A549 (cell line): ENCODE measurements at regions not wholly inside any gene's neighbourhood (a gene's known extent, or its start where the extent isn't known, plus 50 kb on each side); places are given as distances from the start of the nearest gene placed in this dataset.

Experiments used
- ATAC-seq, 2 experiments: fragments of 200-7000 bp in 1 of 2; fragments of >200 bp in 1 of 2; cut with Nextera tagmentation in 1 of 2; cut with Tn5 transposase in 1 of 2; 3 replicates each; pipeline versions ENCODE4 v1.8.0 to v1.9.1; 2018 to 2020; ENCODE audit warnings: mild to moderate bottlenecking in 1 of 2, moderate library complexity in 1 of 2
- CTCF ChIA-PET: fragments of 300-600 bp; sonication (Branson Sonifier 250); formaldehyde crosslinking; extraction: SDS; loops from one replicate; lab custom pipeline; 2021; ENCODE audit warnings: antibody characterized with exemption, inconsistent platforms; lab: Yijun Ruan, JAX
- POLR2A ChIA-PET: fragments of 350-600 bp; formaldehyde crosslinking; extraction: SDS; loops from one replicate; lab custom pipeline; 2021; ENCODE audit warnings: antibody characterized with exemption, inconsistent platforms; lab: Yijun Ruan, JAX
- DNase-seq, 2 experiments: peaks; one replicate each; pipeline versions ENCODE4 v3.0.0 to v3.0.0-alpha.2; 2011 to 2016; ENCODE audit warnings: low read depth in 1 of 2, low spot score in 1 of 2
- FAIRE-seq: peaks from 2 replicates; lab custom pipeline; 2011; peaks lifted over from hg19 to GRCh38; lab: Jason Lieb, UNC
- H3K27ac ChIP-seq, 2 experiments: fragments of >200 bp; sonication (Bioruptor Twin); formaldehyde crosslinking; 3 replicates each; pipeline ENCODE4 v1.5.1; 2016 to 2017
- H3K4me1 ChIP-seq: fragments of >200 bp; sonication (Bioruptor Twin); formaldehyde crosslinking; 3 replicates; pipeline ENCODE4 v1.6.1; 2016
- H3K4me2 ChIP-seq: fragments of >200 bp; sonication (Bioruptor Twin); formaldehyde crosslinking; 3 replicates; pipeline ENCODE4 v1.6.1; 2016
- H3K4me3 ChIP-seq: fragments of >200 bp; sonication (Bioruptor Twin); formaldehyde crosslinking; 3 replicates; pipeline ENCODE4 v1.5.1; 2016
- H3K9me3 ChIP-seq: fragments of >200 bp; sonication (Bioruptor Twin); formaldehyde crosslinking; 3 replicates; pipeline ENCODE4 v1.6.1; 2016
- CBX2 ChIP-seq: fragments of 200-600 bp; sonication (generic); IDR thresholded peaks from 2 replicates; pipeline ENCODE4 v1.6.1; 2016; ENCODE audit warnings: low read depth, mild to moderate bottlenecking, borderline replicate concordance
- CHD4 ChIP-seq: fragments of 200-600 bp; sonication (generic); IDR thresholded peaks from 2 replicates; pipeline ENCODE4 v1.6.1; 2016; ENCODE audit warnings: antibody characterized with exemption, mild to moderate bottlenecking, borderline replicate concordance
- EHF ChIP-seq: fragments of 250-450 bp; sonication (Bioruptor Pico); IDR thresholded peaks from 2 replicates; pipeline ENCODE4 v1.5.0; 2020; ENCODE audit warnings: mild to moderate bottlenecking
- EHMT2 ChIP-seq: fragments of 200-600 bp; sonication (generic); IDR thresholded peaks from 2 replicates; pipeline ENCODE4 v1.6.1; 2016; ENCODE audit warnings: antibody characterized with exemption, low read depth, mild to moderate bottlenecking, moderate library complexity
- EP300 ChIP-seq, 2 experiments: fragments of >200 bp; sonication (Bioruptor Twin); formaldehyde crosslinking; IDR thresholded peaks; 2 replicates in 1 of 2; 3 replicates in 1 of 2; pipeline ENCODE4 v1.6.1; 2016 to 2017
- ESRRA ChIP-seq: fragments of 150-350 bp; IDR thresholded peaks from 2 replicates; pipeline ENCODE4 v1.6.1; 2014; ENCODE audit warnings: mild to moderate bottlenecking, low read length, borderline replicate concordance
- HMGXB4 ChIP-seq: fragments of 250-450 bp; sonication (Bioruptor Pico); IDR thresholded peaks from 2 replicates; pipeline ENCODE4 v1.5.0; 2021; ENCODE audit warnings: mild to moderate bottlenecking, moderate library complexity, borderline replicate concordance
- HOXA7 ChIP-seq: fragments of 250-450 bp; sonication (Bioruptor Pico); IDR thresholded peaks from 2 replicates; pipeline ENCODE4 v1.5.0; 2020; ENCODE audit warnings: mild to moderate bottlenecking, moderate library complexity
- HOXB13 ChIP-seq: fragments of 250-450 bp; sonication (Bioruptor Pico); IDR thresholded peaks from 2 replicates; pipeline ENCODE4 v1.5.0; 2020; ENCODE audit warnings: low read depth, mild to moderate bottlenecking, moderate library complexity
- HOXB5 ChIP-seq: fragments of 250-450 bp; sonication (Bioruptor Pico); IDR thresholded peaks from 2 replicates; pipeline ENCODE4 v1.5.0; 2020; ENCODE audit warnings: mild to moderate bottlenecking, moderate library complexity
- MAZ ChIP-seq: fragments of 150-350 bp; IDR thresholded peaks from 2 replicates; pipeline ENCODE4 v1.6.1; 2014; ENCODE audit warnings: antibody characterized with exemption, low read depth, low read length, borderline replicate concordance
- RARB ChIP-seq: fragments of 250-450 bp; sonication (Bioruptor Pico); IDR thresholded peaks from 2 replicates; pipeline ENCODE4 v1.8.0; 2021; ENCODE audit warnings: mild to moderate bottlenecking, moderate library complexity
- RCOR1 ChIP-seq: fragments of 150-350 bp; IDR thresholded peaks from 2 replicates; pipeline ENCODE4 v1.6.1; 2014; ENCODE audit warnings: antibody characterized with exemption, low read length, low read depth
- RNF2 ChIP-seq: fragments of 200-600 bp; sonication (generic); IDR thresholded peaks from 2 replicates; pipeline ENCODE4 v1.6.1; 2016; ENCODE audit warnings: low read depth, mild to moderate bottlenecking, antibody characterized with exemption, moderate library complexity, borderline replicate concordance
- SMC3 ChIP-seq: fragments of >200 bp; sonication (Bioruptor Twin); formaldehyde crosslinking; IDR thresholded peaks from 3 replicates; pipeline ENCODE4 v1.6.1; 2018; ENCODE audit warnings: inconsistent platforms
- TFCP2L1 ChIP-seq: fragments of 250-450 bp; sonication (Bioruptor Pico); IDR thresholded peaks from 2 replicates; pipeline ENCODE4 v1.5.0; 2021; ENCODE audit warnings: mild to moderate bottlenecking
- ZFP36 ChIP-seq: fragments of 450-650 bp; IDR thresholded peaks from 2 replicates; pipeline ENCODE4 v1.6.1; 2014; ENCODE audit warnings: borderline replicate concordance; ENCODE audit not compliant: partially characterized antibody
- ZSCAN20 ChIP-seq: fragments of 250-450 bp; sonication (Bioruptor Pico); IDR thresholded peaks from 2 replicates; pipeline ENCODE4 v1.8.0; 2022; ENCODE audit warnings: mild to moderate bottlenecking, moderate library complexity
- WGBS: methylation state at CpG from one replicate; pipeline ENCODE4 v1.1.6; 2017; ENCODE audit errors: missing lambda C conversion rate; 5-methylcytosine and 5-hydroxymethylcytosine counted together
- TF ChIP-seq, protein P1 (sequence below): IDR thresholded peaks from 2 replicates; pipeline ENCODE4 v1.6.1; 2012
- TF ChIP-seq, protein P2 (sequence below): fragments of 200-600 bp; sonication (generic); IDR thresholded peaks from 2 replicates; pipeline ENCODE4 v1.6.1; 2016; ENCODE audit warnings: antibody characterized with exemption, mild to moderate bottlenecking, moderate library complexity
- TF ChIP-seq, protein P3 (sequence below): fragments of 450-650 bp; IDR thresholded peaks from 2 replicates; pipeline ENCODE4 v1.6.1; 2014; ENCODE audit warnings: antibody characterized with exemption
- TF ChIP-seq, protein P4 (sequence below): fragments of 250-450 bp; sonication (Bioruptor Pico); IDR thresholded peaks from 2 replicates; pipeline ENCODE4 v1.5.0; 2020; ENCODE audit warnings: low read depth, mild to moderate bottlenecking, moderate library complexity

GRCh38 chr7:93029056-93029455, 88.7 kb downstream of the SAMD9 start:
- Histone ChIP-seq H3K27ac (no peak overlapping the region), H3K4me1 (no peaks in the 10 kb centered on the region), H3K4me2 (no peak overlapping the region), H3K4me3 (no peak overlapping the region)
- 20% methylated on average over 4 of the region's 7 CpGs for WGBS
- no peak for ATAC-seq
- DNase-seq = no peak
- POLR2A ChIA-PET = no interaction called here
- TF ChIP-seq ESRRA (no peak), RNF2 (no peak), MAZ (no peak), SMC3 (no peak), TFCP2L1 (CRISPR knock-in tag) (no peak), HMGXB4 (CRISPR knock-in tag) (no peak), HOXA7 (CRISPR knock-in tag) (no peak), CBX2 (no peak), ZFP36 (no peak), HOXB5 (CRISPR knock-in tag) (no peak), CHD4 (no peak), ZSCAN20 (CRISPR knock-in tag) (no peak), EP300 (IDR thresholded peaks at IDR 0.05) (no peak), EHMT2 (no peak), EHF (CRISPR knock-in tag) (no peak)
- TF ChIP-seq, protein P1, sequence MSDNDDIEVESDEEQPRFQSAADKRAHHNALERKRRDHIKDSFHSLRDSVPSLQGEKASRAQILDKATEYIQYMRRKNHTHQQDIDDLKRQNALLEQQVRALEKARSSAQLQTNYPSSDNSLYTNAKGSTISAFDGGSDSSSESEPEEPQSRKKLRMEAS = no peak
- TF ChIP-seq, protein P2, sequence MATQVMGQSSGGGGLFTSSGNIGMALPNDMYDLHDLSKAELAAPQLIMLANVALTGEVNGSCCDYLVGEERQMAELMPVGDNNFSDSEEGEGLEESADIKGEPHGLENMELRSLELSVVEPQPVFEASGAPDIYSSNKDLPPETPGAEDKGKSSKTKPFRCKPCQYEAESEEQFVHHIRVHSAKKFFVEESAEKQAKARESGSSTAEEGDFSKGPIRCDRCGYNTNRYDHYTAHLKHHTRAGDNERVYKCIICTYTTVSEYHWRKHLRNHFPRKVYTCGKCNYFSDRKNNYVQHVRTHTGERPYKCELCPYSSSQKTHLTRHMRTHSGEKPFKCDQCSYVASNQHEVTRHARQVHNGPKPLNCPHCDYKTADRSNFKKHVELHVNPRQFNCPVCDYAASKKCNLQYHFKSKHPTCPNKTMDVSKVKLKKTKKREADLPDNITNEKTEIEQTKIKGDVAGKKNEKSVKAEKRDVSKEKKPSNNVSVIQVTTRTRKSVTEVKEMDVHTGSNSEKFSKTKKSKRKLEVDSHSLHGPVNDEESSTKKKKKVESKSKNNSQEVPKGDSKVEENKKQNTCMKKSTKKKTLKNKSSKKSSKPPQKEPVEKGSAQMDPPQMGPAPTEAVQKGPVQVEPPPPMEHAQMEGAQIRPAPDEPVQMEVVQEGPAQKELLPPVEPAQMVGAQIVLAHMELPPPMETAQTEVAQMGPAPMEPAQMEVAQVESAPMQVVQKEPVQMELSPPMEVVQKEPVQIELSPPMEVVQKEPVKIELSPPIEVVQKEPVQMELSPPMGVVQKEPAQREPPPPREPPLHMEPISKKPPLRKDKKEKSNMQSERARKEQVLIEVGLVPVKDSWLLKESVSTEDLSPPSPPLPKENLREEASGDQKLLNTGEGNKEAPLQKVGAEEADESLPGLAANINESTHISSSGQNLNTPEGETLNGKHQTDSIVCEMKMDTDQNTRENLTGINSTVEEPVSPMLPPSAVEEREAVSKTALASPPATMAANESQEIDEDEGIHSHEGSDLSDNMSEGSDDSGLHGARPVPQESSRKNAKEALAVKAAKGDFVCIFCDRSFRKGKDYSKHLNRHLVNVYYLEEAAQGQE = no peak
- TF ChIP-seq, protein P3, sequence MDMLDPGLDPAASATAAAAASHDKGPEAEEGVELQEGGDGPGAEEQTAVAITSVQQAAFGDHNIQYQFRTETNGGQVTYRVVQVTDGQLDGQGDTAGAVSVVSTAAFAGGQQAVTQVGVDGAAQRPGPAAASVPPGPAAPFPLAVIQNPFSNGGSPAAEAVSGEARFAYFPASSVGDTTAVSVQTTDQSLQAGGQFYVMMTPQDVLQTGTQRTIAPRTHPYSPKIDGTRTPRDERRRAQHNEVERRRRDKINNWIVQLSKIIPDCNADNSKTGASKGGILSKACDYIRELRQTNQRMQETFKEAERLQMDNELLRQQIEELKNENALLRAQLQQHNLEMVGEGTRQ = no peak
- TF ChIP-seq, protein P4, sequence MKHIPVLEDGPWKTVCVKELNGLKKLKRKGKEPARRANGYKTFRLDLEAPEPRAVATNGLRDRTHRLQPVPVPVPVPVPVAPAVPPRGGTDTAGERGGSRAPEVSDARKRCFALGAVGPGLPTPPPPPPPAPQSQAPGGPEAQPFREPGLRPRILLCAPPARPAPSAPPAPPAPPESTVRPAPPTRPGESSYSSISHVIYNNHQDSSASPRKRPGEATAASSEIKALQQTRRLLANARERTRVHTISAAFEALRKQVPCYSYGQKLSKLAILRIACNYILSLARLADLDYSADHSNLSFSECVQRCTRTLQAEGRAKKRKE (CRISPR knock-in tag) = no peak
- TF ChIP-seq, all 56 proteins: peak for 0
- no peak for FAIRE-seq
- CTCF ChIA-PET = interaction anchor here (0.9 kb wide), 1 partner anchor 367 kb away, joined by 3 read pairs; no protein-coding TSS in a partner anchor
- H3K9me3 ChIP-seq = no peaks in the 10 kb centered on the region

- TF ChIP-seq HOXB13 (CRISPR knock-in tag) (no peak), RCOR1 (no peak), HMGXB4 (CRISPR knock-in tag) (no peak), RARB (CRISPR knock-in tag) (no peak)
- TF ChIP-seq, all 56 proteins: peak for 0
- WGBS = 48% methylated on average over 3 of the region's 3 CpGs
- CTCF ChIA-PET = interaction anchor here (0.9 kb wide), 1 partner anchor 367 kb away, joined by 3 read pairs; no protein-coding TSS in a partner anchor
- no peak for DNase-seq
- Histone ChIP-seq H3K4me2 (no peak overlapping the region), H3K9me3 (no peaks in the 10 kb centered on the region), H3K4me1 (no peaks in the 10 kb centered on the region), H3K27ac (no peak overlapping the region), H3K4me3 (no peak overlapping the region)
- FAIRE-seq = no peak
- POLR2A ChIA-PET = no interaction called here
- no peak for ATAC-seq
Observed at GRCh38 chr7:93028610-93029009, 89.2 kb downstream of the SAMD9 start.
